ENCODE measurements at regions not wholly inside any gene's neighbourhood (a gene's known extent, or its start where the extent isn't known, plus 50 kb on each side); places are given as distances from the start of the nearest gene placed in this dataset.

DNA sequence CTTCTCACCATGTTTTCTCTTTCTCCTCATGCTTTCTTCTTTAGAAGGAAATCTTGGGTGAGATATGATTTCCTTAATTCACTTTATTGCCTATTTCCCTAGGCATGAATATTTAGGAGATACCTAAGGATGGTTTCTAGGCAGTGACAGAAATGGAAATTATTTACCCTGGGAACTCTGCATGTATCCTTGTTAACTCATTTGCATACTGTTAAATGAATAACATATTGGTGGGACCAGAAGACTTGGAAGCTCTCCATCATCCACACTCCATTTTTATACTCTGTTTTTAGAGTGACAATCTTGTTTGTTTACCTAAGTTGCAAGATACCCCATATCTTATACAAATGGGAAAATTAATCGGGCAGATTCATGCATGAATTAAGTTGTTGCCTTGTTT lies 285.7 kb downstream of the RNF144B start:
- no peaks in the 10 kb centered on the region for H3K4me1 ChIP-seq (ENCODE audit: control insufficient read depth in 1 of 2, insufficient read depth in 2 of 2, low read length in 2 of 2)
- no peaks in the 10 kb centered on the region for H3K4me1 Mint-ChIP-seq
- peaks cover 0 to 2% (median 1%) of the 10 kb centered on the region in 3 donors for H3K27me3 Mint-ChIP-seq (ENCODE audit: low read depth in 3 of 3)
- no peaks in the 10 kb centered on the region for H3K9me3 Mint-ChIP-seq
- TF ChIP-seq, protein P1, sequence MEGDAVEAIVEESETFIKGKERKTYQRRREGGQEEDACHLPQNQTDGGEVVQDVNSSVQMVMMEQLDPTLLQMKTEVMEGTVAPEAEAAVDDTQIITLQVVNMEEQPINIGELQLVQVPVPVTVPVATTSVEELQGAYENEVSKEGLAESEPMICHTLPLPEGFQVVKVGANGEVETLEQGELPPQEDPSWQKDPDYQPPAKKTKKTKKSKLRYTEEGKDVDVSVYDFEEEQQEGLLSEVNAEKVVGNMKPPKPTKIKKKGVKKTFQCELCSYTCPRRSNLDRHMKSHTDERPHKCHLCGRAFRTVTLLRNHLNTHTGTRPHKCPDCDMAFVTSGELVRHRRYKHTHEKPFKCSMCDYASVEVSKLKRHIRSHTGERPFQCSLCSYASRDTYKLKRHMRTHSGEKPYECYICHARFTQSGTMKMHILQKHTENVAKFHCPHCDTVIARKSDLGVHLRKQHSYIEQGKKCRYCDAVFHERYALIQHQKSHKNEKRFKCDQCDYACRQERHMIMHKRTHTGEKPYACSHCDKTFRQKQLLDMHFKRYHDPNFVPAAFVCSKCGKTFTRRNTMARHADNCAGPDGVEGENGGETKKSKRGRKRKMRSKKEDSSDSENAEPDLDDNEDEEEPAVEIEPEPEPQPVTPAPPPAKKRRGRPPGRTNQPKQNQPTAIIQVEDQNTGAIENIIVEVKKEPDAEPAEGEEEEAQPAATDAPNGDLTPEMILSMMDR (IDR thresholded peaks at IDR 0.05) = no peak
- H3K9me3 ChIP-seq (replicated peaks in 1 of 2; ENCODE audit: control insufficient read depth in 1 of 2, insufficient read depth in 1 of 2, low read length in 2 of 2) = no peaks in the 10 kb centered on the region
- H3K36me3 Mint-ChIP-seq = no peaks in the 10 kb centered on the region
- H3K9ac ChIP-seq (ENCODE audit: insufficient read depth, low read length, poor library complexity, severe bottlenecking) = no peak overlapping the region
- H3K4me3 Mint-ChIP-seq = no peak overlapping the region
- H4K20me1 ChIP-seq (ENCODE audit: insufficient read depth, low read length) = no peaks in the 10 kb centered on the region
- no peak overlapping the region for H2AFZ ChIP-seq (ENCODE audit: insufficient read depth, low read depth, low read length, poor library complexity, severe bottlenecking)
- no peak for DNase-seq
- no peaks in the 10 kb centered on the region for H3K36me3 ChIP-seq (replicated peaks in 1 of 2; ENCODE audit: control insufficient read depth in 1 of 2, insufficient read depth in 2 of 2, low read length in 2 of 2)
- no peak overlapping the region for H3K4me2 ChIP-seq (replicated peaks; ENCODE audit: extremely low read depth, low read length, poor library complexity, severe bottlenecking)
- H3K4me3 ChIP-seq (replicated peaks in 1 of 3; ENCODE audit: low read depth in 2 of 3, low read length in 3 of 3) = no peak overlapping the region
- H3K27ac Mint-ChIP-seq = no peak overlapping the region
- H3K27me3 ChIP-seq (ENCODE audit: control insufficient read depth in 2 of 2, insufficient read depth in 2 of 2, low read length in 2 of 2) = no peaks in the 10 kb centered on the region
- intact Hi-C loops (cut with micrococcal nuclease) = no loop called here
- no peak overlapping the region for H3K27ac ChIP-seq (ENCODE audit: low read depth in 1 of 2, low read length in 2 of 2)
- WGBS (ENCODE audit: insufficient coverage) = no CpG with 5 or more reads among the region's 1 CpG
- no peaks in the 10 kb centered on the region for H3K79me2 ChIP-seq (ENCODE audit: insufficient read depth, low read length)

DNA sequence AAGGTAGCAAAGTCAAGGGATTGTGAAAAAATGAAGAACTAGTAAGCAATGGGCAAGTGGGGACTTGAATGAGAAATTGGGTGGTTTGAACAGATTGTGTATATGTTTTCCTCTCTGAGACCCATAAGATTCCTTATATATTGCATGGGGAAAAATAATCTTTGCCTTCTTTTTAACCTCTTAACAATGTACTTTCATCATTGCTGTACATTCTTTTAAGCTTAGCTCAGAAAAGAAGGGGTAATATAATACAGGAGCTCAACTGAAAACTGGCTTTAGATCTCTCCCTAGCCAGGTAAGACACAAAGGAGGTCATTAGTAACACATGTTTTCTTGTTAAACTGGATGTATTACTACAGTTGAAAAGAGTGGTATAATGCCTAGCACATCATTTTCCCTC lies 287.2 kb downstream of the RNF144B start:
- H4K20me1 ChIP-seq (ENCODE audit: insufficient read depth, low read length) = no peaks in the 10 kb centered on the region
- H3K9me3 Mint-ChIP-seq = peaks cover 0 to 2% (median 0%) of the 10 kb centered on the region in 7 donors
- no peaks in the 10 kb centered on the region for H3K9me3 ChIP-seq (replicated peaks in 1 of 2; ENCODE audit: control insufficient read depth in 1 of 2, insufficient read depth in 1 of 2, low read length in 2 of 2)
- H3K27ac ChIP-seq (ENCODE audit: low read depth in 1 of 2, low read length in 2 of 2) = no peak overlapping the region
- no peaks in the 10 kb centered on the region for H3K4me1 ChIP-seq (ENCODE audit: control insufficient read depth in 1 of 2, insufficient read depth in 2 of 2, low read length in 2 of 2)
- TF ChIP-seq, protein P1 (IDR thresholded peaks at IDR 0.05) = no peak
- H3K4me2 ChIP-seq (replicated peaks; ENCODE audit: extremely low read depth, low read length, poor library complexity, severe bottlenecking) = no peak overlapping the region
- H3K4me1 Mint-ChIP-seq = no peaks in the 10 kb centered on the region
- no peak overlapping the region for H3K9ac ChIP-seq (ENCODE audit: insufficient read depth, low read length, poor library complexity, severe bottlenecking)
- H3K27me3 Mint-ChIP-seq (ENCODE audit: low read depth in 3 of 3) = peaks cover 0 to 1% (median 0%) of the 10 kb centered on the region in 3 donors
- intact Hi-C loops (cut with micrococcal nuclease) = no loop called here
- DNase-seq = no peak
- H3K4me3 Mint-ChIP-seq = no peak overlapping the region
- no peaks in the 10 kb centered on the region for H3K79me2 ChIP-seq (ENCODE audit: insufficient read depth, low read length)
- no peaks in the 10 kb centered on the region for H3K27me3 ChIP-seq (ENCODE audit: control insufficient read depth in 2 of 2, insufficient read depth in 2 of 2, low read length in 2 of 2)
- no peak overlapping the region for H3K27ac Mint-ChIP-seq
- H3K4me3 ChIP-seq (replicated peaks in 1 of 3; ENCODE audit: low read depth in 2 of 3, low read length in 3 of 3) = no peak overlapping the region
- no peak overlapping the region for H2AFZ ChIP-seq (ENCODE audit: insufficient read depth, low read depth, low read length, poor library complexity, severe bottlenecking)
- no peaks in the 10 kb centered on the region for H3K36me3 ChIP-seq (replicated peaks in 1 of 2; ENCODE audit: control insufficient read depth in 1 of 2, insufficient read depth in 2 of 2, low read length in 2 of 2)
- H3K36me3 Mint-ChIP-seq = no peaks in the 10 kb centered on the region

Data from CD14-positive monocyte (primary cell).